HuH-7 (cell line): ENCODE measurements at regions not wholly inside any gene's neighbourhood (a gene's known extent, or its start where the extent isn't known, plus 50 kb on each side); places are given as distances from the start of the nearest gene placed in this dataset.
A peak's percentile ranks its signal among the peaks of the same experiment; 100 is the strongest.
"Not testable (repeated sequence)": the region's sequence is repeated elsewhere in the genome, so short reads cannot be mapped to it uniquely, and the experiment has no call there.

Experiments
- DNase-seq: peaks from one replicate; pipeline ENCODE4 v3.0.0; 2011; ENCODE audit warnings: low spot score

- DNase-seq = no peak
These were observed 74.1 kb upstream of the CHD2 start for GRCh38 chr15:92825985-92826384.

DNA sequence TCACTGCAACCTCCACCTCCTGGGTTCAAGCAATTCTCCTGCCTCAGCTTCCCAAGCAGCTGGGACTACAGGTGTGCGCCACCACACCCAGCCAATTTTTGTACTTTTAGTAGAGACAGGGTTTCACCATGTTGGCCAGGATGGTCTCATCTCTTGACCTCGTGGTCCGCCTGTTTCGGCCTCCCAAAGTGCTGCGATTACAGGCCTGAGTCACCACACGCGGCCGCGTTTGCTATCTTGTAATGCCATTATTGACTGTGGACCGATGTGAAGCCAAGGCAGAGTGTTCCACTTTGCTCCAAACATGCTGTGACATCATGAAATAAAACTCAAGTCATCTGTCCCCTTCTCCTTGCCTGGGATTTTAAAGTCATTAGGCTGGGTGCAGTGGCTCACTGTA, 72.1 kb upstream of the CHD2 start:
- DNase-seq = not testable (repeated sequence)

DNA sequence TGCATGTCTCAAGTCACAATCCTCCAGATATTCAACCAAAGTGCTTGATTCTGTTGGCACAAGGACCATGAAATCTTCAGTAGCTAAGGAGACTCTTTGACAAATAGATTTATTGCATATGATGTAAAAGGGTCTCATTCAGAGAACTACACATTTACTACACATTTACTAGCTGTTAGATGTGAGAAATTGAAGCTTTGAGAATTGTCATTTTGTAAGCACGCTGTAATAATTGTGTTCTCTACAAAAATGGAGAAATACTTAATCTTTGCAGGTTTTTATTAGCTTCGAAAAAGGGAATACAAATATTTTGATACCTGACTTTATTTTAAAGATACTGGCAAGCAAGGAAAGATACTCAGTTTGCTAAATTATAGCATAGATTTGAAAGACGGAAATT, 70.2 kb upstream of the CHD2 start:
- DNase-seq = no peak

GRCh38 chr15:92831336-92831654, 68.8 kb upstream of the CHD2 start:
- DNase-seq = no peak

DNA sequence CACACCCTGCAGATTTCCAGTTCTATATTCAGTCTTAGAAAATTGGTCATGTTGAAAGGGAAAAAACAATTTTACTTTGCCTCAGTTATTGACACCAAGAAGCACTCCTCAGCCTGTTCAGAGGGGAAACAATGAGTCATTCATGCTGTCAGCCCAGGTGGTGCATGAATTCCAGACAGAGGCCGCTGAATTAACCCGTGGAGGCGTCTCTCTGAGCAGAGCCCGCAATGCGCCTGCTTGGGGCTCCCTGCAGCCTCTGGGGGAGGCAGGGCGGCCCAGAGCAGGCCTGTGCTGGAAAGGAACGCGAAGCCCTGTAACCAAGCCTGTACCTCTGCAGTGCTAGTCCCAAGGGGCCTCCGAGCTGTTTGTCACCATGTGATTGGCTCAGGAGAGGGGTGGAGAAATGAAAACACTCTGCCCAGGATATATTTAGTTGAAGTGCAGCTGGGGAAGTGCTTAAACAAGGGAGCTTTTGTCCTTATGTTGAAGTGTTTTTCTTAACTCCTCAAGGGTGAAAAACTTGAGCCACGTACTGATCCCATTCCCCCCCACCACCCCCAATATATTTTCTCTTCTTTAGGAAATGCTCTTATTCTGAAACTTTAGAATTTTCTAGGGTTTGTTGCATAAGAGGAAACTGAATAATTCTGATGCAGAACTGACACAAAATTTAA, 68.3 kb upstream of the CHD2 start:
- peak; percentile 90 for DNase-seq

- no peak for DNase-seq
These were observed 67.1 kb upstream of the CHD2 start for GRCh38 chr15:92833106-92833433.

- DNase-seq = no peak
These were observed 66.4 kb upstream of the CHD2 start for GRCh38 chr15:92833493-92834271.

DNA sequence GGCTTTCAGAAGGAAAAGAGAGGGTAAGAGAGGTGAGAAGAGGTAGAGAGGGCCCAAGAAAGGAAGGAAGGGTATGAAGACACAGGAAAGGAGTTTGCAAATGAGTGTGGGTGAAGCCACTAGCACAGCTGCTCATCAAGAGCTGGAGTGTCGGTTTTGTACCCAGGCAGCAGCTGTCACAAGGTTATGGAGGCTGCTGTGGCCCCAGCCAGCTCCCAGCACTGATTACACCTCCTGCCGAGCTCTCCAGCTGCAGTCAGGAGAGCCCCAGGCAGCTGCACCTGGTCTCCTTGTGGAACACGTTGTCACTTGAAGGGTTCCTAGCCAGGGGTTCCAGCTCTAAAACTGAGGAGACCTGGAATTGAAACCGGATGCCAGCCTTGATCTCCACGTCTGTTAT, 60.4 kb upstream of the CHD2 start:
- DNase-seq = no peak

- no peak for DNase-seq
These were observed 60.0 kb upstream of the CHD2 start for GRCh38 chr15:92840149-92840548.

DNA sequence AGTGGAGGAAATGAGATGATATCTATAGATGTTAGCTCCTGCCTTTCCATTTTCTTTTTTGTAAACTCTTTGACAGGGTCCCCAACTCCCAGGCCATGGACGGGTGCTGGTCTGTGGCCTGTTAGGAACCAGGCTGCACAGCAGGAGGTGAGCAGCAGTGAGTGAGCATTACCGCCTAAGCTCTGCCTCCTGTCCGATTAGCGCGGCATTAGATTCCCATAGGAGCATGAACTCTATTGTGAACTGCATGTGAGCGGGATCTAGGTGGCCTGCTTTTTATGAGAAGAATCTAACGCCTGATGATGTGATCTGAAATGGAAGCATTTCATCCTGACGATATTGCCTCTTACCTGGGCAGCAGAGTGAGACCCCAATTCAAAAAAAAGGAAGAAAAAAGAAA, 56.8 kb upstream of the CHD2 start:
- DNase-seq = no peak

DNA sequence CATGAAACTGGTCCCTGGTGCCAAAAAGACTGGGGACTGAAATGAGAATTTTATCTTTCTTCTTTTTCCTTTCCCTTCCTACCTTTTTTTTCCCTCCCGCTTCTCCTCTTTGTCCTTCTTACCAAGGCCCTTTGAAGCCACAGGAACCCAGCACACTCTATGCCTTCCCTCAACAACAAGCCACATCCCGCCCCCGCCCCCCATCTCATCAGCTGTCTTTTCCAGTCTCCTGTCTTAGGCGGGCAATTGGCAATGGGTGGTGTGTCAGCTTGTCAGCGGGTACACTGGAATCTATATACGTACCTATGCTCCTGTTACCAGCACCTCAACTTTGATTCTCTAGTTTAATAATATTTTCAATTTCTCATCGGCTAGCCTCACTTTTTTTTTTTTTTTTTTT, 56.3 kb upstream of the CHD2 start:
- no peak for DNase-seq

GRCh38 chr15:92845126-92845508, 55.0 kb upstream of the CHD2 start:
- DNase-seq = peak; percentile 36

DNA sequence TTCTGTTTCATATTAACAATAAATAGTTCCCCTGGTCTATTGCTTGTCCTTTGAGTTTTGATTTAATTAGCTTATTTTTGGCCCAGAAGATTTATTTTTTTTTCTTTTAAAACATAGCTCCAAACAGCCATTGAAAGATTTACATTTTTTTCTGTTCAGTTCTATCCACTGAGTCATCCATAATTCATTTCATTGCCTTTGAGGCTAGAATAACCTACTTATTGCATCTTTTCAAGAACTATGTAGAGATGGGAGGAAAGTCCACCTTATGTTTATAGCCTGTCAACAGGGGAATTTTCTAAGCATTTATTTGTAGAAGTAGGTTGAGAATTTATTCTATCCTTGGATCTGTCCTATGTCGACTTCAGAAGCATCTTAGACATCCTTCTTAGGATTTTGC, 53.4 kb upstream of the CHD2 start:
- DNase-seq = no peak

- DNase-seq = no peak
These were observed 52.3 kb upstream of the CHD2 start for GRCh38 chr15:92847841-92848240.

- DNase-seq = no peak
These were observed 51.7 kb upstream of the CHD2 start for GRCh38 chr15:92848464-92848851.

- no peak for DNase-seq
These were observed 51.1 kb upstream of the CHD2 start for GRCh38 chr15:92848852-92849598.

DNA sequence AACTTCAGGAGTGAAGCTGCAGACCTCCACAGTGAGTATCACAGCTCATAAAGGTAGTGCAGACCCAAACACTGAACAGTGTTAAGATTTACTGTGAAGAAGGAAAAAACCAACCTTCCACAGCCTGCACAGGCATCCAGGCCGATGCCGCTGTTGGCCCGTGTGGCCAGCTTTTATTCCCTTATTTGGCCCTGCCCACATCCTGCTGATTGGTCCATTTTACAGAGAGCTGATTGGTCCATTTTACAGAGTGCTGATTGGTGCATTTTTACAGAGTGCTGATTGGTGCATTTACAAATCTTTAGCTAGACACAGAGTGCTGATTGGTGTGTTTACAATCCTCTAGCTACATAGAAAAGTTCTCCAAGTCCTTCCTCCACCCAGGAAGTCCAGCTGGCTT, 49.9 kb upstream of the CHD2 start:
- DNase-seq = not testable (repeated sequence)
